OCI-LY7 (cell line): ENCODE measurements at regions not wholly inside any gene's neighbourhood (a gene's known extent, or its start where the extent isn't known, plus 50 kb on each side); places are given as distances from the start of the nearest gene placed in this dataset.

Experiments
- BruUV-seq: library from RNA; stranded (reverse); fragments of 400-500 nt; replicated peaks from 2 replicates; lab custom pipeline; 2021; lab: Mats Ljungman, UMichigan
- CTCF ChIA-PET: fragments of 300-600 bp; sonication (Branson Sonifier 250); formaldehyde crosslinking; loops from one replicate; lab custom pipeline; 2022; ENCODE audit warnings: antibody characterized with exemption; ENCODE audit not compliant: unreplicated experiment; lab: Charles Lee
- POLR2A ChIA-PET: fragments of 300-600 bp; sonication (Branson Sonifier 250); formaldehyde crosslinking; loops from one replicate; lab custom pipeline; 2022; ENCODE audit warnings: antibody characterized with exemption; lab: Charles Lee
- DNase-seq: peaks from one replicate; pipeline ENCODE4 v3.0.0-alpha.2; 2015; ENCODE audit warnings: low spot score
- H2AFZ ChIP-seq: fragments of 200-600 bp; sonication (generic), shearing (Covaris generic); 2 replicates; pipeline ENCODE4 v1.6.1; 2014; ENCODE audit warnings: mild to moderate bottlenecking, antibody characterized with exemption, low read length, moderate library complexity
- H3K27ac ChIP-seq: fragments of 200-600 bp; sonication (generic); 2 replicates; pipeline ENCODE4 v1.5.1; 2014; ENCODE audit warnings: mixed run types, low read depth, mild to moderate bottlenecking, moderate library complexity, low read length, inconsistent platforms; ENCODE audit not compliant: poor library complexity, severe bottlenecking
- H3K36me3 ChIP-seq: fragments of 200-600 bp; sonication (generic); 2 replicates; pipeline ENCODE4 v1.6.1; 2014; ENCODE audit warnings: mild to moderate bottlenecking, antibody characterized with exemption, low read length, moderate library complexity, mixed read lengths; ENCODE audit not compliant: insufficient read depth
- H3K4me1 ChIP-seq: fragments of 200-600 bp; sonication (generic); 2 replicates; pipeline ENCODE4 v1.5.1; 2014; ENCODE audit warnings: mild to moderate bottlenecking, low read length; ENCODE audit not compliant: insufficient read depth, poor library complexity, severe bottlenecking
- H3K4me2 ChIP-seq: fragments of 200-600 bp; sonication (generic); 2 replicates; pipeline ENCODE4 v1.6.1; 2014; ENCODE audit warnings: mild to moderate bottlenecking, low read length
- H3K4me3 ChIP-seq: fragments of 200-600 bp; sonication (generic); 2 replicates; pipeline ENCODE4 v1.5.1; 2014; ENCODE audit warnings: mild to moderate bottlenecking, low read depth, low read length; ENCODE audit not compliant: poor library complexity, severe bottlenecking
- H3K79me2 ChIP-seq: fragments of 200-600 bp; sonication (generic); 2 replicates; pipeline ENCODE4 v1.6.1; 2016; ENCODE audit warnings: low read depth, mild to moderate bottlenecking, low read length, moderate library complexity, mixed read lengths; ENCODE audit not compliant: insufficient read depth
- H3K9me2 ChIP-seq: fragments of 200-600 bp; sonication (generic); 2 replicates; pipeline ENCODE4 v1.6.1; 2016; ENCODE audit warnings: mild to moderate bottlenecking, low read length, mixed read lengths; ENCODE audit not compliant: insufficient read depth
- H3K9me3 ChIP-seq: fragments of 200-600 bp; sonication (generic); 2 replicates; pipeline ENCODE4 v1.6.1; 2014; ENCODE audit warnings: mild to moderate bottlenecking, mixed run types, low read length, mixed read lengths
- H4K20me1 ChIP-seq: fragments of 200-600 bp; sonication (generic); 2 replicates; pipeline ENCODE4 v1.6.1; 2014; ENCODE audit warnings: mild to moderate bottlenecking, antibody characterized with exemption, low read length, moderate library complexity, mixed read lengths; ENCODE audit not compliant: insufficient read depth
- CTCF ChIP-seq: fragments of 200-600 bp; sonication (generic); conservative IDR thresholded peaks from 2 replicates; pipeline ENCODE4 v1.5.1; 2014; ENCODE audit warnings: mild to moderate bottlenecking, antibody characterized with exemption, low read length, moderate library complexity, mixed read lengths
- EZH2phosphoT487 ChIP-seq: fragments of 200-600 bp; sonication (generic); IDR thresholded peaks from 2 replicates; pipeline ENCODE4 v1.6.1; 2018; ENCODE audit warnings: low read depth, borderline replicate concordance, mild to moderate bottlenecking, mixed run types, antibody characterized with exemption, low read length, moderate library complexity, mixed read lengths
- intact Hi-C: fragments of 100-400 bp; cut with micrococcal nuclease; formaldehyde crosslinking; loops from one replicate; pipeline ENCODE4 v1.10.0; 2022; ENCODE audit not compliant: unreplicated experiment

- intact Hi-C loops, result loop anchor here (5.0 kb wide), 1 partner anchor 517 kb away; no protein-coding TSS in a partner anchor
- Histone ChIP-seq H3K9me3 (peaks cover 5% of the 10 kb centered on the region; the same call in 1 of the 2 replicates), H3K79me2 (no peaks in the 10 kb centered on the region), H3K36me3 (no peaks in the 10 kb centered on the region), H3K4me1 (no peaks in the 10 kb centered on the region), H3K4me3 (no peak overlapping the region), H3K9me2 (no peaks in the 10 kb centered on the region), H4K20me1 (no peaks in the 10 kb centered on the region), H3K4me2 (no peak overlapping the region), H2AFZ (no peak overlapping the region), H3K27ac (no peak overlapping the region)
- TF ChIP-seq CTCF (no peak), EZH2phosphoT487 (no peak)
- no peak for DNase-seq
- CTCF ChIA-PET, result interaction anchor here (4.7 kb wide), 1 partner anchor 321 kb away, joined by 23 read pairs; no protein-coding TSS in a partner anchor
- no TSS peak for BruUV-seq
- POLR2A ChIA-PET, result no interaction called here
Observed at GRCh38 chr20:51309128-51309527, 233.4 kb downstream of the NFATC2 start.

GRCh38 chr20:51306521-51307358, 235.8 kb downstream of the NFATC2 start:
- CTCF ChIA-PET, result interaction anchor here (1.0 to 4.7 kb wide), 2 partner anchors 53 to 319 kb away, joined by 3 to 23 read pairs; no protein-coding TSS in a partner anchor
- Histone ChIP-seq H3K36me3 (no peaks in the 10 kb centered on the region), H3K9me3 (peaks cover 10% of the 10 kb centered on the region; the same call in 1 of the 2 replicates), H4K20me1 (no peaks in the 10 kb centered on the region), H3K4me1 (no peaks in the 10 kb centered on the region), H3K27ac (no peak overlapping the region), H3K9me2 (no peaks in the 10 kb centered on the region), H3K4me3 (no peak overlapping the region), H3K4me2 (no peak overlapping the region), H3K79me2 (no peaks in the 10 kb centered on the region), H2AFZ (no peak overlapping the region)
- POLR2A ChIA-PET, result interaction anchor here (0.7 kb wide), 1 partner anchor 326 kb away, joined by 4 read pairs; no protein-coding TSS in a partner anchor
- DNase-seq, result peak; percentile 74
- no peak for TF ChIP-seq EZH2phosphoT487
- TF ChIP-seq CTCF, result peak; percentile 87
- no TSS peak for BruUV-seq
- intact Hi-C loops, result loop anchor here (1.0 to 5.0 kb wide), 3 partner anchors 86 to 514 kb away; no protein-coding TSS in a partner anchor
